SK-N-SH (cell line): ENCODE measurements at regions not wholly inside any gene's neighbourhood (a gene's known extent, or its start where the extent isn't known, plus 50 kb on each side); places are given as distances from the start of the nearest gene placed in this dataset.
A peak's percentile ranks its signal among the peaks of the same experiment; 100 is the strongest.

Source experiments
- CTCF ChIA-PET: fragments of 300-600, 350-600 bp; formaldehyde crosslinking; extraction: SDS; loops from one replicate; lab custom pipeline; 2021; lab: Yijun Ruan, JAX
- POLR2A ChIA-PET: fragments of 350-600 bp; sonication (Branson Sonifier 250); formaldehyde crosslinking; extraction: SDS; loops from one replicate; lab custom pipeline; 2020; ENCODE audit warnings: antibody characterized with exemption, inconsistent platforms; lab: Yijun Ruan, JAX
- DNase-seq: peaks from one replicate; pipeline ENCODE4 v3.0.0; 2012
- H2AFZ ChIP-seq: fragments of 200-600 bp; sonication (generic); 2 replicates; pipeline ENCODE4 v1.8.1; 2016; ENCODE audit warnings: antibody characterized with exemption, mild to moderate bottlenecking, low read depth
- H3F3A ChIP-seq: fragments of 200-600 bp; sonication (generic); replicated peaks from 2 replicates; pipeline ENCODE3; 2016; ENCODE audit warnings: antibody characterized with exemption, mild to moderate bottlenecking; ENCODE audit not compliant: insufficient read depth
- H3K27ac ChIP-seq, 2 experiments: fragments of 200-500 bp in 1 of 2; fragments of 200-600 bp in 1 of 2; sonication (Bioruptor generic) in 1 of 2; sonication (generic), shearing (Covaris generic) in 1 of 2; 2 replicates each; pipeline versions ENCODE4 v1.5.1 to v1.6.1; 2014 to 2016; ENCODE audit warnings: low read depth in 2 of 2, inconsistent platforms in 1 of 2, low read length in 1 of 2, mild to moderate bottlenecking in 1 of 2, mixed read lengths in 1 of 2
- H3K27me3 ChIP-seq: fragments of 200-600 bp; sonication (generic), shearing (Covaris generic); 2 replicates; pipeline ENCODE4 v1.6.1; 2016; ENCODE audit warnings: mixed run types; ENCODE audit not compliant: insufficient read depth
- H3K36me3 ChIP-seq, 2 experiments: fragments of 200-500 bp in 1 of 2; fragments of 200-600 bp in 1 of 2; sonication (Bioruptor generic) in 1 of 2; sonication (generic) in 1 of 2; replicated peaks in 1 of 2; 2 replicates each; pipeline versions ENCODE3 to v1.5.1; 2014 to 2016; ENCODE audit warnings: low read length in 1 of 2, mild to moderate bottlenecking in 1 of 2; ENCODE audit not compliant: insufficient read depth in 2 of 2, control insufficient read depth in 1 of 2
- H3K4me1 ChIP-seq, 2 experiments: fragments of 200-500 bp in 1 of 2; fragments of 200-600 bp in 1 of 2; sonication (Bioruptor generic) in 1 of 2; sonication (generic), shearing (Covaris generic) in 1 of 2; 2 replicates each; pipeline versions ENCODE4 v1.5.1 to v1.6.1; 2014 to 2016; ENCODE audit warnings: low read depth in 1 of 2, low read length in 1 of 2, mixed run types in 1 of 2; ENCODE audit not compliant: insufficient read depth in 2 of 2, control insufficient read depth in 1 of 2
- H3K4me2 ChIP-seq: fragments of 200-600 bp; sonication (generic), shearing (Covaris generic); 2 replicates; pipeline ENCODE4 v1.6.1; 2017; ENCODE audit warnings: mixed run types
- H3K4me3 ChIP-seq, 2 experiments: fragments of 200-500 bp in 1 of 2; fragments of 200-600 bp in 1 of 2; sonication (Bioruptor generic) in 1 of 2; sonication (generic), shearing (Covaris generic) in 1 of 2; 2 replicates each; pipeline versions ENCODE4 v1.5.1 to v1.8.1; 2014 to 2016; ENCODE audit warnings: low read depth in 2 of 2, inconsistent platforms in 1 of 2, low read length in 1 of 2, mild to moderate bottlenecking in 1 of 2, mixed read lengths in 1 of 2, moderate library complexity in 1 of 2
- H3K79me2 ChIP-seq: fragments of 200-600 bp; sonication (generic); 2 replicates; pipeline ENCODE4 v1.8.1; 2017; ENCODE audit warnings: mild to moderate bottlenecking; ENCODE audit not compliant: insufficient read depth
- H3K9ac ChIP-seq: fragments of 200-600 bp; sonication (generic); 2 replicates; pipeline ENCODE4 v1.6.1; 2017; ENCODE audit warnings: mixed run types
- H3K9me2 ChIP-seq: fragments of 200-600 bp; sonication (generic); 2 replicates; pipeline ENCODE4 v1.6.1; 2017; ENCODE audit warnings: mixed run types
- H3K9me3 ChIP-seq: fragments of 200-600 bp; sonication (generic); 2 replicates; pipeline ENCODE4 v1.6.1; 2017; ENCODE audit warnings: mixed run types, mild to moderate bottlenecking, moderate library complexity
- H4K20me1 ChIP-seq: fragments of 200-600 bp; sonication (generic); 2 replicates; pipeline ENCODE4 v1.6.1; 2017; ENCODE audit warnings: mild to moderate bottlenecking, mixed run types; ENCODE audit not compliant: insufficient read depth
- ELF1 ChIP-seq: IDR thresholded peaks from 2 replicates; pipeline ENCODE4 v1.4.0; 2012
- EZH2phosphoT487 ChIP-seq: fragments of 200-600 bp; sonication (generic); IDR thresholded peaks from 2 replicates; pipeline ENCODE4 v1.6.1; 2017; ENCODE audit warnings: low read depth, mixed run types, mild to moderate bottlenecking, antibody characterized with exemption, moderate library complexity, borderline replicate concordance
- FOXJ3 ChIP-seq: sonication (generic); formaldehyde crosslinking; IDR thresholded peaks from 2 replicates; pipeline ENCODE4 v1.5.1; 2020; ENCODE audit warnings: mild to moderate bottlenecking, missing genetic modification reagents
- FOXM1 ChIP-seq: IDR thresholded peaks from 2 replicates; pipeline ENCODE4 v1.4.0; 2012; ENCODE audit warnings: low read depth, mild to moderate bottlenecking
- PBX3 ChIP-seq: IDR thresholded peaks from 2 replicates; pipeline ENCODE4; 2012
- POLR2AphosphoS5 ChIP-seq: IDR thresholded peaks from 2 replicates; pipeline ENCODE4 v1.6.1; 2012; ENCODE audit warnings: low read depth, low read length
- RCOR1 ChIP-seq: fragments of 150-350 bp; IDR thresholded peaks from 2 replicates; pipeline ENCODE4 v1.6.1; 2017; ENCODE audit warnings: antibody characterized with exemption, low read length
- REST ChIP-seq: IDR thresholded peaks from 2 replicates; pipeline ENCODE4 v1.6.1; 2012; ENCODE audit warnings: mild to moderate bottlenecking, low read depth, low read length, moderate library complexity
- RXRA ChIP-seq: IDR thresholded peaks from 2 replicates; pipeline ENCODE4 v1.4.0; 2012; ENCODE audit warnings: low read depth, mild to moderate bottlenecking, borderline replicate concordance
- SIN3A ChIP-seq: IDR thresholded peaks from 2 replicates; pipeline ENCODE4 v1.6.1; 2012; ENCODE audit warnings: low read depth, mild to moderate bottlenecking, low read length, moderate library complexity, borderline replicate concordance
- SMC3 ChIP-seq: IDR thresholded peaks from 2 replicates; pipeline ENCODE4 v1.6.1; 2012; ENCODE audit warnings: low read depth, low read length, improper control_type of control experiment
- TCF12 ChIP-seq: IDR thresholded peaks from 2 replicates; pipeline ENCODE4 v1.4.0; 2012
- TEAD4 ChIP-seq: IDR thresholded peaks from 2 replicates; pipeline ENCODE4 v1.4.0; 2012; ENCODE audit warnings: mild to moderate bottlenecking, borderline replicate concordance; ENCODE audit not compliant: insufficient read depth
- YY1 ChIP-seq: IDR thresholded peaks from 2 replicates; pipeline ENCODE4 v1.4.0; 2012; ENCODE audit warnings: low read depth, mild to moderate bottlenecking
- ZBTB33 ChIP-seq: IDR thresholded peaks from 2 replicates; pipeline ENCODE4 v1.4.0; 2012; ENCODE audit warnings: low read depth, borderline replicate concordance
- WGBS: methylation state at CpG from one replicate; pipeline ENCODE4 v1.1.6; 2017; ENCODE audit warnings: low lambda C conversion rate; 5-methylcytosine and 5-hydroxymethylcytosine counted together

- Histone ChIP-seq H3K9me2 (no peaks in the 10 kb centered on the region), H2AFZ (0 out of 2 replicates have a peak overlapping the region, but pooled peaks have one; percentile 56), H3K36me3 (no peaks in the 10 kb centered on the region), H3K79me2 (no peaks in the 10 kb centered on the region), H3F3A (no peaks in the 10 kb centered on the region), H3K27me3 (no peaks in the 10 kb centered on the region), H3K9ac (no peak overlapping the region), H3K9me3 (no peaks in the 10 kb centered on the region), H3K4me1 (no peaks in the 10 kb centered on the region), H3K4me3 (no peak overlapping the region), H3K4me2 (0 out of 2 replicates have a peak overlapping the region, but pooled peaks have one; percentile 33), H3K27ac (no peak overlapping the region), H4K20me1 (no peaks in the 10 kb centered on the region)
- DNase-seq = no peak
- POLR2A ChIA-PET = no interaction called here
- 7% methylated on average over 6 of the region's 6 CpGs for WGBS
- CTCF ChIA-PET = no interaction called here
- TF ChIP-seq FOXJ3 (CRISPR knock-in tag) (no peak), SMC3 (no peak), RCOR1 (no peak), REST (no peak), RXRA (no peak), PBX3 (no peak), YY1 (no peak), ZBTB33 (no peak)
Observed at GRCh38 chr14:38103542-38104225, 104.0 kb upstream of the SSTR1 start.

GRCh38 chr14:38105106-38105702 is 102.5 kb upstream of the SSTR1 start:
- Histone ChIP-seq H3K27me3 (no peaks in the 10 kb centered on the region), H3K36me3 (no peaks in the 10 kb centered on the region), H3F3A (no peaks in the 10 kb centered on the region), H3K9me2 (no peaks in the 10 kb centered on the region), H3K4me2 (no peak overlapping the region), H2AFZ (no peak overlapping the region), H3K9me3 (no peaks in the 10 kb centered on the region), H4K20me1 (no peaks in the 10 kb centered on the region), H3K9ac (no peak overlapping the region), H3K27ac (no peak overlapping the region), H3K79me2 (no peaks in the 10 kb centered on the region), H3K4me3 (no peak overlapping the region), H3K4me1 (no peaks in the 10 kb centered on the region)
- CTCF ChIA-PET = no interaction called here
- TF ChIP-seq TCF12 (no peak), ELF1 (no peak), EZH2phosphoT487 (no peak), FOXM1 (no peak), SMC3 (no peak), TEAD4 (no peak), POLR2AphosphoS5 (no peak), SIN3A (no peak)
- DNase-seq = no peak
- WGBS = 8% methylated on average over 8 of the region's 9 CpGs
- POLR2A ChIA-PET = no interaction called here
